ENCODE measurements at regions not wholly inside any gene's neighbourhood (a gene's known extent, or its start where the extent isn't known, plus 50 kb on each side); places are given as distances from the start of the nearest gene placed in this dataset.

DNA sequence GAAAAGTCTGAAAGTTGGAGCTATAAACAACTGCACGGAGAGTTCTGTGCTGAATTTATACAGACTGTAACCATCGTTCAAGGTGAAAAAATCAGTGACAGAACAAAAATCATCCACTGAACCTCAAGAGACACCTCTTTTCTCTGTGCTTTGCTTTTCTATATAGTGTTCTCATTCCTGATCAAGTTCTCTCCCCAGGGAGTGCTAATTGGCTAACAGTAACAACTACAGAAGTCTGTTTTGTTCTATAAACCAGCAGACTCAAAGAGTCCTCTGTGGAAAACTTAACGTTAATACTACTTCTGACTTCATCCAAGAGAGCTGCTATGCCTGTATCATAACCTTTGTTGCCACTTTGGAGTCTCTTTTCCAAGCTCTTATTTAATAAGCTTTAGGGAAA, 1388.3 kb upstream of the C9orf72 start:
- H3K4me1 ChIP-seq = no peaks in the 10 kb centered on the region
- TF ChIP-seq CTCF (IDR thresholded peaks at IDR 0.05) (no peak), POLR2A (IDR thresholded peaks at IDR 0.05) (no peak)
- DNase-seq = no peak
- WGBS, 2 donors = 62 to 72% methylated on average over 3 of the region's 3 CpGs
- H3K4me3 ChIP-seq = no peak overlapping the region
- no peaks in the 10 kb centered on the region for H3K9me3 ChIP-seq
- H3K36me3 ChIP-seq = no peaks in the 10 kb centered on the region
- H3K27ac ChIP-seq = no peak overlapping the region
- intact Hi-C loops (cut with DNase I) = no loop called here
- no peaks in the 10 kb centered on the region for H3K27me3 ChIP-seq

- no peaks in the 10 kb centered on the region for H3K4me1 ChIP-seq
- intact Hi-C loops (cut with DNase I) = no loop called here
- H3K27me3 ChIP-seq = no peaks in the 10 kb centered on the region
- TF ChIP-seq POLR2A (IDR thresholded peaks at IDR 0.05) (no peak), CTCF (IDR thresholded peaks at IDR 0.05) (no peak)
- no peak overlapping the region for H3K27ac ChIP-seq
- no peaks in the 10 kb centered on the region for H3K9me3 ChIP-seq
- no peak overlapping the region for H3K4me3 ChIP-seq
- no peak for DNase-seq
- H3K36me3 ChIP-seq = no peaks in the 10 kb centered on the region
These were observed 1393.9 kb upstream of the C9orf72 start for GRCh38 chr9:28967226-28967625.

- Histone ChIP-seq H3K9me3 (no peaks in the 10 kb centered on the region), H3K4me3 (no peak overlapping the region), H3K27ac (no peak overlapping the region), H3K4me1 (no peaks in the 10 kb centered on the region), H3K36me3 (no peaks in the 10 kb centered on the region), H3K27me3 (no peaks in the 10 kb centered on the region)
- TF ChIP-seq CTCF (IDR thresholded peaks at IDR 0.05) (no peak), POLR2A (IDR thresholded peaks at IDR 0.05) (no peak)
- WGBS, 2 donors = 31 to 46% methylated on average over 3 of the region's 3 CpGs
- intact Hi-C loops (cut with DNase I) = no loop called here
- no peak for DNase-seq
These were observed 1397.0 kb upstream of the C9orf72 start for GRCh38 chr9:28970241-28970654.

DNA sequence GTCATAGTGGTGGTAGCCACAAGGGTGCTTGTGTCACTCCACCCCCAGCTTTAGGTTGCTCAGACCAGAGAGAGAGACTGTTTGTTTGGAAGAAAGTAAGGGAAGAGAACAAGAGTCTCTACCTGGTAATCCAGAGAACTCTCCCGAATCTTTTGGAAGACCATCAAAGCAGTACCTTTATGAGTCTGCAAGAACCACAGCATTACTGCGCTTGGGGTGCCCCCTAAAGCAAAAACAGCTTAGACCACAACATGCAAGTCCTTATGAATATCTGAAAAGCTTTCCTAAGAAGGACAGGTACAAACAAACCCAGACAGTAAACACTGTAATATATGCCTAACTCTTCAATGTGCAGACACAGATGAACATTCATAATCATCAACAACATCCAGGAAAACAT, 1398.6 kb upstream of the C9orf72 start:
- Histone ChIP-seq H3K9me3 (no peaks in the 10 kb centered on the region), H3K27ac (no peak overlapping the region), H3K4me3 (no peak overlapping the region), H3K36me3 (no peaks in the 10 kb centered on the region), H3K4me1 (no peaks in the 10 kb centered on the region), H3K27me3 (no peaks in the 10 kb centered on the region)
- TF ChIP-seq CTCF (IDR thresholded peaks at IDR 0.05) (no peak), POLR2A (IDR thresholded peaks at IDR 0.05) (no peak)
- intact Hi-C loops (cut with DNase I) = no loop called here
- WGBS, 2 donors = 33 to 59% methylated on average over 1 to 2 of the region's 2 CpGs
- DNase-seq = no peak

DNA sequence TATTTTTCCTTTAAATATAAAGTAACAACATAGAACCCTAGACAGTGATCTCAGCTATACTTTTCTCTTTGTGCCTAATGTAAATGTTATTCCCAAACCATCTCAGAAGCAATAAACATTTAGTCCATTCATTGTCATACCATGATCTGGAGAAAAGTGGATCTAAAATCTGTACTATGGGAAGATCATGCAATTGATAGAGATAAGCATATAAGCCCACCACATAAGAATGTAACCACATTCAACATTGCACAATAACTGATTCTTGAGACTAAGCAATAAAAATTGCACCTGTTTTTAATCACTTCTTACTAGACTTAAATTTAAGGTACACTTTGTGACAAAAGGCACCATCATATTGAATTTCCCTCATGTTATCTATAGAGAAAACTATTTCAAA, 1403.0 kb upstream of the C9orf72 start:
- no peak overlapping the region for H3K4me3 ChIP-seq
- H3K36me3 ChIP-seq = no peaks in the 10 kb centered on the region
- intact Hi-C loops (cut with DNase I) = no loop called here
- H3K27ac ChIP-seq = no peak overlapping the region
- no peaks in the 10 kb centered on the region for H3K27me3 ChIP-seq
- TF ChIP-seq POLR2A (IDR thresholded peaks at IDR 0.05) (no peak), CTCF (IDR thresholded peaks at IDR 0.05) (no peak)
- H3K9me3 ChIP-seq = no peaks in the 10 kb centered on the region
- H3K4me1 ChIP-seq = no peaks in the 10 kb centered on the region
- no peak for DNase-seq
